C4-2B (cell line): ENCODE measurements at regions not wholly inside any gene's neighbourhood (a gene's known extent, or its start where the extent isn't known, plus 50 kb on each side); places are given as distances from the start of the nearest gene placed in this dataset.
"Not testable (repeated sequence)": the region's sequence is repeated elsewhere in the genome, so short reads cannot be mapped to it uniquely, and the experiment has no call there.

Experiments used
- H3K27ac ChIP-seq: fragments of 450-650 bp; 2 replicates; pipeline ENCODE4 v1.5.1; 2017
- CTCF ChIP-seq: fragments of 450-650 bp; conservative IDR thresholded peaks from 2 replicates; pipeline ENCODE4 v1.5.1; 2017; ENCODE audit warnings: mild to moderate bottlenecking
- ZFX ChIP-seq: fragments of 450-650 bp; IDR thresholded peaks from 2 replicates; pipeline ENCODE4 v1.6.1; 2017

GRCh38 chr7:81158189-81158588, 239.3 kb upstream of the SEMA3C start:
- no peak overlapping the region for H3K27ac ChIP-seq
- TF ChIP-seq CTCF (no peak), ZFX (no peak)

DNA sequence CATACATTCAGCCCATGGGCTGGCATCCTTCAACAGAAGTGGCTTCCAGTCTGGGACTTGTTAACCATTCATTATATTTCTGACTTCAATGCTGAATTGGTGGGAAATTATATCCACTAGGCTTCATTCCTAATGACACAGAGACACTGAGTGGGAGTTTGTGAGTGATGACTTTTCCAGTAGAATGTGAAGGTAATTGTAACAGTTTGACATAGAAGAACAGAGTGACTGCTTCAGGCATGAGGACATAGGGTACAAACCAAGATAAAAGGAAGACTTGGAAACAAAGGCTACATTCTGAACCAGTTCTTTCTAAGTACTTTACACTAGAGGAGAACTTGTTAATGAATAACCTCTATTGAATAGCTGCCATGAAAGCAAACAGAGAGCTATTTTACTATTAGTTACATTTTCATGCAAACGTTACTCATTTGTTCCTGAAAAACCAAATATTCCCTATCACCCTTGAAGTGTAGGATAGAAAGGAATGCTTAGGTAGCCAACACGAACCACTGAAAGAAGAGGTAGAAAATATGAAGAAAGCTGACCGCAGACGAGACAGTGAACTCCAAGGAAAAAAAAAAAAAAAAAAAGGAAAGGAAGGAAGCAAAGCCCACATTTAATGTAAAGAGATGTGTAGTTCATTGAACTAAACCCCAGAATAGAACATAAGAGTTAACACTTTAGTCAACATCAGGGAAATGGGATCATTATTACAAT, 237.0 kb upstream of the SEMA3C start:
- H3K27ac ChIP-seq: no peak overlapping the region
- no peak for TF ChIP-seq ZFX
- TF ChIP-seq CTCF: no peak

- no peak for TF ChIP-seq ZFX
- TF ChIP-seq CTCF: no peak
- no peak overlapping the region for H3K27ac ChIP-seq
Observed at GRCh38 chr7:81154565-81154964, 235.7 kb upstream of the SEMA3C start.

GRCh38 chr7:81152925-81153324, 234.1 kb upstream of the SEMA3C start:
- not testable (repeated sequence) for H3K27ac ChIP-seq
- peak; percentile 9; the same call in 1 of the 2 replicates for TF ChIP-seq CTCF

- H3K27ac ChIP-seq: no peak overlapping the region
- TF ChIP-seq CTCF (no peak), ZFX (no peak)
Observed at GRCh38 chr7:81150951-81151361, 232.1 kb upstream of the SEMA3C start.

DNA sequence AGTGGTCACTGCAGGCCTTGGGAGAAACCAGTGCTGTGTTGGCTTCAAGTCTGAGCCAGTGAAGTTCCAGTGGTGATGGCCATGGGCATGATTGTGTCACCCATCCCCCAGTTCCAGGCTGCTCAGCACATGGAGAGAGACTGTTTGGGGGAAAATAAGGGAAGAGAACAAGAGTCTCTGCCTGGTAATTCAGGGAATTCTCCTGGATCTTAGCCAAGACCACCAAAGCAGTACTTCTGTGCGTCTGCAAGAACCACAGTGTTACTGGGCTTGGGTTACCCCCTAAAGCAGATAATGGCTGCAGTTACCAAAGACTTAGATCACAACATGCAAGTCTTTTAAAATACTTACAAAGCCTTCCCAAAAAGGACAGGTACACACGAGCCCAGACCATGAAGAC, 225.0 kb upstream of the SEMA3C start:
- TF ChIP-seq ZFX: no peak

GRCh38 chr7:81141257-81142205, 222.7 kb upstream of the SEMA3C start:
- H3K27ac ChIP-seq: not testable (repeated sequence)

More for the DNA sequence above, 225.0 kb upstream of the SEMA3C start:
- H3K27ac ChIP-seq: no peak overlapping the region

- TF ChIP-seq CTCF (no peak), ZFX (no peak)
- no peak overlapping the region for H3K27ac ChIP-seq
Observed at GRCh38 chr7:81140775-81141174, 221.9 kb upstream of the SEMA3C start.
